ENCODE measurements at regions not wholly inside any gene's neighbourhood (a gene's known extent, or its start where the extent isn't known, plus 50 kb on each side); places are given as distances from the start of the nearest gene placed in this dataset.

GRCh38 chr9:105171589-105171988 is 72.9 kb upstream of the SLC44A1 start:
- WGBS, 2 donors = 71 to 81% methylated on average over 3 of the region's 3 CpGs
- no peaks in the 10 kb centered on the region for H3K4me1 ChIP-seq
- TF ChIP-seq CTCF (IDR thresholded peaks at IDR 0.05) (no peak), POLR2A (IDR thresholded peaks at IDR 0.05) (no peak)

GRCh38 chr9:105172436-105172835 is 72.0 kb upstream of the SLC44A1 start:
- ATAC-seq = no peak
- WGBS, 2 donors = 72 to 80% methylated on average over 5 of the region's 5 CpGs
- intact Hi-C loops (cut with DNase I) = no loop called here
- H3K27ac ChIP-seq = no peak overlapping the region
- no peak for DNase-seq
- H3K9me3 ChIP-seq = no peaks in the 10 kb centered on the region
- no peaks in the 10 kb centered on the region for H3K36me3 ChIP-seq (replicated peaks in 1 of 2; ENCODE audit: insufficient read depth in 1 of 2, low read depth in 2 of 2)
- H3K4me1 ChIP-seq = no peaks in the 10 kb centered on the region
- H3K27me3 ChIP-seq = no peaks in the 10 kb centered on the region
- H3K4me3 ChIP-seq = no peak overlapping the region
- TF ChIP-seq CTCF (IDR thresholded peaks at IDR 0.05) (no peak), POLR2A (IDR thresholded peaks at IDR 0.05) (no peak)

More at GRCh38 chr9:105171589-105171988, 72.9 kb upstream of the SLC44A1 start:
- Histone ChIP-seq H3K4me3 (no peak overlapping the region), H3K9me3 (no peaks in the 10 kb centered on the region), H3K27me3 (no peaks in the 10 kb centered on the region), H3K27ac (no peak overlapping the region), H3K36me3 (replicated peaks in 1 of 2; ENCODE audit: insufficient read depth in 1 of 2, low read depth in 2 of 2) (no peaks in the 10 kb centered on the region)
- ATAC-seq (no peak), DNase-seq (no peak)
- intact Hi-C loops (cut with DNase I) = no loop called here

GRCh38 chr9:105173306-105173705 is 71.1 kb upstream of the SLC44A1 start:
- H3K4me1 ChIP-seq = no peaks in the 10 kb centered on the region
- intact Hi-C loops (cut with DNase I) = no loop called here
- no peak for DNase-seq
- H3K27me3 ChIP-seq = no peaks in the 10 kb centered on the region
- no peak overlapping the region for H3K4me3 ChIP-seq
- 90 to 93% methylated on average over 3 to 4 of the region's 4 CpGs for WGBS, 2 donors
- H3K9me3 ChIP-seq = no peaks in the 10 kb centered on the region
- TF ChIP-seq POLR2A (IDR thresholded peaks at IDR 0.05) = no peak
- TF ChIP-seq CTCF (IDR thresholded peaks at IDR 0.05) = no peak
- no peak for ATAC-seq
- H3K36me3 ChIP-seq (replicated peaks in 1 of 2; ENCODE audit: insufficient read depth in 1 of 2, low read depth in 2 of 2) = no peaks in the 10 kb centered on the region
- H3K27ac ChIP-seq = no peak overlapping the region

- no peak for ATAC-seq
- no peak for DNase-seq
- H3K9me3 ChIP-seq = no peaks in the 10 kb centered on the region
- WGBS, 2 donors = 79 to 90% methylated on average over 4 of the region's 4 CpGs
- TF ChIP-seq CTCF (IDR thresholded peaks at IDR 0.05) = no peak
- intact Hi-C loops (cut with DNase I) = no loop called here
- H3K4me3 ChIP-seq = no peak overlapping the region
- H3K27ac ChIP-seq = no peak overlapping the region
- no peaks in the 10 kb centered on the region for H3K4me1 ChIP-seq
- no peaks in the 10 kb centered on the region for H3K36me3 ChIP-seq (replicated peaks in 1 of 2; ENCODE audit: insufficient read depth in 1 of 2, low read depth in 2 of 2)
- no peaks in the 10 kb centered on the region for H3K27me3 ChIP-seq
These were observed 70.6 kb upstream of the SLC44A1 start for GRCh38 chr9:105173826-105174225.

- Histone ChIP-seq H3K27ac (no peak overlapping the region), H3K36me3 (replicated peaks in 1 of 2; ENCODE audit: insufficient read depth in 1 of 2, low read depth in 2 of 2) (no peaks in the 10 kb centered on the region), H3K9me3 (no peaks in the 10 kb centered on the region), H3K4me1 (no peaks in the 10 kb centered on the region), H3K27me3 (no peaks in the 10 kb centered on the region), H3K4me3 (no peak overlapping the region)
- intact Hi-C loops (cut with DNase I) = no loop called here
- ATAC-seq = no peak
- DNase-seq = no peak
- 94 to 100% methylated on average over 3 of the region's 3 CpGs for WGBS, 2 donors
- TF ChIP-seq POLR2A (IDR thresholded peaks at IDR 0.05) = no peak
- no peak for TF ChIP-seq CTCF (IDR thresholded peaks at IDR 0.05)
These were observed 68.3 kb upstream of the SLC44A1 start for GRCh38 chr9:105176194-105176593.

Measured in body of pancreas (tissue), 4 donors.